HL-60 (cell line): ENCODE measurements at regions not wholly inside any gene's neighbourhood (a gene's known extent, or its start where the extent isn't known, plus 50 kb on each side); places are given as distances from the start of the nearest gene placed in this dataset.

Experiments used
- DNase-seq, 2 experiments: peaks; one replicate each; pipeline ENCODE4 v3.0.0-alpha.2; 2010 to 2020; ENCODE audit warnings: low read depth in 1 of 2, low spot score in 1 of 2
- H3K27ac ChIP-seq: fragments of 250-450 bp; sonication (Bioruptor Pico); replicated peaks from 2 replicates; pipeline ENCODE4 v1.5.1; 2020; ENCODE audit warnings: mild to moderate bottlenecking, moderate library complexity
- H3K27me3 ChIP-seq: fragments of 250-450 bp; sonication (Bioruptor Pico); 2 replicates; pipeline ENCODE4 v1.5.1; 2021; ENCODE audit warnings: mild to moderate bottlenecking, moderate library complexity; ENCODE audit not compliant: insufficient read depth, poor library complexity, severe bottlenecking
- H3K4me3 ChIP-seq: replicated peaks from 2 replicates; pipeline ENCODE4 v1.5.1; 2011; ENCODE audit warnings: mild to moderate bottlenecking, control low read depth, low read length; ENCODE audit not compliant: insufficient read depth
- CTCF ChIP-seq: IDR thresholded peaks from one replicate; pipeline ENCODE4 v1.5.1; 2011; ENCODE audit warnings: low read length, control low read depth, inconsistent platforms; ENCODE audit not compliant: insufficient read depth
- GABPA ChIP-seq: IDR thresholded peaks from 2 replicates; pipeline ENCODE4 v1.6.1; 2012; ENCODE audit warnings: low read depth
- POLR2AphosphoS5 ChIP-seq: IDR thresholded peaks from 2 replicates; pipeline ENCODE4 v1.6.1; 2012; ENCODE audit warnings: low read depth
- REST ChIP-seq: IDR thresholded peaks from 2 replicates; pipeline ENCODE4 v1.6.1; 2012; ENCODE audit warnings: low read depth; ENCODE audit not compliant: insufficient replicate concordance
- SPI1 ChIP-seq: IDR thresholded peaks from 2 replicates; pipeline ENCODE4 v1.6.1; 2012; ENCODE audit warnings: low read depth, mild to moderate bottlenecking, borderline replicate concordance

- no peak for DNase-seq
- TF ChIP-seq REST (no peak), POLR2AphosphoS5 (no peak), SPI1 (no peak), CTCF (no peak), GABPA (no peak)
- Histone ChIP-seq H3K4me3 (no peak overlapping the region), H3K27me3 (no peaks in the 10 kb centered on the region), H3K27ac (no peak overlapping the region)
These were observed 856.6 kb downstream of the GLUD2 start for GRCh38 chrX:121903961-121904360.

GRCh38 chrX:121921258-121921657, 873.8 kb downstream of the GLUD2 start:
- no peak overlapping the region for H3K4me3 ChIP-seq
- H3K27me3 ChIP-seq, result no peaks in the 10 kb centered on the region
- no peak overlapping the region for H3K27ac ChIP-seq
- no peak for DNase-seq
- TF ChIP-seq POLR2AphosphoS5, result no peak
- TF ChIP-seq CTCF, result no peak
- TF ChIP-seq GABPA, result no peak
- no peak for TF ChIP-seq REST
- no peak for TF ChIP-seq SPI1

DNA sequence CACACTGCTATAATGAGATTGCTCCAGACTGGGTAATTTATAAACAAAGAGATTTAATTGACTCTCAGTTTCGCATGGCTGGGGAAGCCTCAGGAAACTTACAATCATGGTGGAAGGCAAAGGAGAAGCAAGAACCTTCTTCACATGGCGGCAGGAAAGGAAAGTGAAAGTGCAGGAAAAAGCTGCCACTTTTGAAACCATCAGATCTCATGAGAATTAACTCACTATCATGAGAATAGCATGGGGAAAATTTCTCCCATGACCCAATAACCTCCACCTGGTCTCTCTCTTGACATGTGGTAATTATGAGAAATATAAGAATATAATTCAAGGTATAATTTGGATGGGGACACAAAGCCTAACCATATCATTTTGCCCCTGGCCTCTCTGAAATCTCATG, 884.2 kb downstream of the GLUD2 start:
- Histone ChIP-seq H3K27me3 (no peaks in the 10 kb centered on the region), H3K27ac (no peak overlapping the region), H3K4me3 (no peak overlapping the region)
- TF ChIP-seq CTCF (no peak), POLR2AphosphoS5 (no peak), SPI1 (no peak), REST (no peak), GABPA (no peak)
- no peak for DNase-seq
